ENCODE measurements at regions not wholly inside any gene's neighbourhood (a gene's known extent, or its start where the extent isn't known, plus 50 kb on each side); places are given as distances from the start of the nearest gene placed in this dataset.

GRCh38 chr5:57340681-57341080, 141.9 kb downstream of the ACTBL2 start:
- no peaks in the 10 kb centered on the region for H3K27me3 ChIP-seq
- DNase-seq = no peak
- peaks cover 0 to 8% (median 0%) of the 10 kb centered on the region in 9 donors for H3K4me1 ChIP-seq
- no peak for TF ChIP-seq CTCF (IDR thresholded peaks at IDR 0.05)
- ATAC-seq = no peak
- H3K9me3 ChIP-seq = no peaks in the 10 kb centered on the region
- H3K27ac ChIP-seq = no peak overlapping the region
- no peak overlapping the region for H3K4me3 ChIP-seq
- H3K36me3 ChIP-seq = no peaks in the 10 kb centered on the region
- intact Hi-C loops (cut with DNase I) = no loop called here
- WGBS, 2 donors = 74 to 81% methylated on average over 1 of the region's 1 CpG

GRCh38 chr5:57339521-57339920, 143.1 kb downstream of the ACTBL2 start:
- ATAC-seq = no peak
- Histone ChIP-seq H3K27me3 (no peaks in the 10 kb centered on the region), H3K4me1 (peaks cover 0 to 13% (median 0%) of the 10 kb centered on the region in 9 donors), H3K4me3 (no peak overlapping the region), H3K27ac (no peak overlapping the region), H3K36me3 (no peaks in the 10 kb centered on the region), H3K9me3 (no peaks in the 10 kb centered on the region)
- intact Hi-C loops (cut with DNase I) = no loop called here
- DNase-seq = no peak
- 92 to 93% methylated on average over 2 of the region's 2 CpGs for WGBS, 2 donors
- no peak for TF ChIP-seq CTCF (IDR thresholded peaks at IDR 0.05)

- intact Hi-C loops (cut with DNase I) = no loop called here
- no peak for TF ChIP-seq CTCF (IDR thresholded peaks at IDR 0.05)
- no peak overlapping the region for H3K4me3 ChIP-seq
- H3K4me1 ChIP-seq = peaks cover 0 to 18% (median 0%) of the 10 kb centered on the region in 9 donors
- H3K27me3 ChIP-seq = no peaks in the 10 kb centered on the region
- no peaks in the 10 kb centered on the region for H3K36me3 ChIP-seq
- no peak overlapping the region for H3K27ac ChIP-seq
- no peak for DNase-seq
- WGBS, 2 donors = 63 to 65% methylated on average over 3 of the region's 3 CpGs
- no peaks in the 10 kb centered on the region for H3K9me3 ChIP-seq
- peak in 1 of 8 donors; percentile 37 for ATAC-seq
Measured at GRCh38 chr5:57338868-57339340, 143.7 kb downstream of the ACTBL2 start.

- WGBS, 2 donors = 71 to 77% methylated on average over 4 of the region's 4 CpGs
- ATAC-seq (peak in 1 of 8 donors; percentile 52), DNase-seq (no peak)
- Histone ChIP-seq H3K27me3 (no peaks in the 10 kb centered on the region), H3K4me1 (peaks cover 0 to 24% (median 0%) of the 10 kb centered on the region in 9 donors), H3K27ac (no peak overlapping the region), H3K36me3 (no peaks in the 10 kb centered on the region), H3K9me3 (no peaks in the 10 kb centered on the region), H3K4me3 (no peak overlapping the region)
- intact Hi-C loops (cut with DNase I) = no loop called here
- TF ChIP-seq CTCF (IDR thresholded peaks at IDR 0.05) = peak in 7 of 9 donors; percentile 40 to 54 (median 41)
Measured at GRCh38 chr5:57338068-57338867, 144.3 kb downstream of the ACTBL2 start.

All from heart right ventricle (tissue), 16 donors.